GM04503 (cell line): ENCODE measurements at regions not wholly inside any gene's neighbourhood (a gene's known extent, or its start where the extent isn't known, plus 50 kb on each side); places are given as distances from the start of the nearest gene placed in this dataset.
"Not testable (repeated sequence)": the region's sequence is repeated elsewhere in the genome, so short reads cannot be mapped to it uniquely, and the experiment has no call there.

ENCODE experiments used
- DNase-seq: peaks from one replicate; pipeline ENCODE4 v3.0.0-alpha.2; 2012; ENCODE audit warnings: low read depth

DNA sequence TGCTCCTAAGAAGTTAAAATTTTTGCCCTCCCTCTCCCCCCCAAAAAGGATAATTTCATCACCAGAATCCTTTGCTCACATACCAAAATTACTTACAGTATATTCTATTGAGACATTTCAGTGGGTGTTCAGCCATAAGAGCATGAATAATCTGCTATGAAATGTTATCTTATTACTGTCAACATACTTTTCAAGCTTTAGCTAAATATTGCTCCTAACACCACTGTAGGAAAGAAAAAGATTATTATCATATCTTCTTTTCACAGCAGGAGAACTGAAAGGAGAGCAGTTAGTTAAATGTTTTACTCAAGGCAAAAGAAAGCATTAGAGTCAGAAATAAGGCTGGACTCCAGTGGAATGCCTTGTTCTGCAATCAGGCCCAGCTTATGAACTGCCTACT, 231.0 kb upstream of the GYPA start:
- DNase-seq, result no peak

GRCh38 chr4:144374065-144374464, 233.5 kb upstream of the GYPA start:
- DNase-seq, result no peak

DNA sequence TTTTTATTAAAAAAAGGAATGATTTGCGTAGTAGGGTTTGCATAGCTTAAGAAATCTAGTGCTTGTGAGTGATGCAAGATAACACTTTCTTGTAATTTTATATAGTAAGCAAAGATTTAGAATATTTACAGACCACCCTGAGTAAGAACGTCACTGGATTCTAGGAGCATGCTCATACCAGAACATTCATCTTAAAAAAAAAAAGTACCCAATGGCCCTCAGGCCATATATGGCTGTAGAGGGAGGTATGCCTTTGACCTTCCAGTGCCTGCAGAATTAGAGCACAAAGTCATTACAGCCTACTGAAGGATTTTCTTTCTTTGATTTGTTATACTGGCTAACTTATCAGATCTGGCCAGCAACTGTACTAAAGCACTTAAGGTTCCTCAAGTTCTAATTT, 236.3 kb upstream of the GYPA start:
- DNase-seq, result no peak

GRCh38 chr4:144384408-144384807, 243.9 kb upstream of the GYPA start:
- DNase-seq, result no peak

DNA sequence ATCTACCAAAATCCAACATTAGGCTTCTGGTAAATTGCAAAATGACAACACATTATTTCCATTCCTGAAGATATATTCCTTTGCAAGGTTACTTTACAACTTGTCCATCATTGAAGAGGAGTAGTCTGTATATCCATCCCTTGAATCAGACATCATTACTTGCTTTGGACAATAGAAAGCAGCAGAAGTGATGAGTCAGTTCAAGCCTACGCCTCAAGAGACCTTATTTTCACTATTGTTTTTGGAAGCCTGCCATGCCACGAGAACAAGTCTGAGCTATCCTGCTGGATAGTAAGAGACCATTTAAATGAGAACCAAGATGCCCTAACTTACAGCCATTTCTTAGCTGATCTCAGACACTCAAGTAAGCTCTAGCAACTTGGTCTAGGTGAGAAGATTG, 246.0 kb upstream of the HHIP start:
- peak; percentile 0 for DNase-seq

DNA sequence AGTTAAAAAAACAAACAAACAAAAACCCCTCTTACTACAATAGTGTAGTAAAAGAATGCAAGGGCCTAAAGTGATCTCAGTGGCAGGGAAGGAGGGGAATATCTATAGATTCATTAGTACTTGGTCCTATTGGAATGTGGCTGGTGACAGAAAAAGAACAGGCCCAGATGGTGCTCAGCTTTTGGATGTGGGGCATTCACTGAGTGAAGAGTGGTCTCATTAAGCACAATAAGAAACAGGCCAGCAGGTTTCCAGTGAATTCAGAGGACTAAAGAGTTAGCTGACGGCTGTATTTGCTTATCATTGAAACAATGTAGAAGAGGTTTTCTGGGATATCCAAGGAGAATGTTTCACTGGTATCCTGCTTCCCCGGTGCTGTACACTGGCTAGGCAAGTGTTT, 243.8 kb upstream of the HHIP start:
- no peak for DNase-seq

- no peak for DNase-seq
These were observed 243.0 kb upstream of the HHIP start for GRCh38 chr4:144402999-144403398.

DNA sequence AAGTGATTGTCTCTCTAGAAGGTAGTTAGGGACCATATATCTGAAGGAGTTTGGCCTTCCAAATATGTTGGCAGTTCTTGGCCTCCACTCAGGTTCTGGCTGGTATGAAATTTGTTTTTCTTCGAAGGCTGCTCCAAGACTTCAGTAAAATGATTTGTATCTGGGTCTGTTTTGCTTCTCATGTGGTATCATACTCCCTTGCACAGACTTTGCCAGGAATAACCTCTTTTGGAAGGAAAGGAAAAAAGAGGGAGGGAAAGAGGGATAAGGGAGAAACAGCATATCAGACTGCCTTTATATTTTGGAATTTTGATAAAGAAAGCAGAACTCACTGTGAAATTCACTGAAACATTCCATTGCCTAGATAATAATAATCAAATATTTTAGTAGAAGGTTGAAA, 242.1 kb upstream of the HHIP start:
- no peak for DNase-seq

DNA sequence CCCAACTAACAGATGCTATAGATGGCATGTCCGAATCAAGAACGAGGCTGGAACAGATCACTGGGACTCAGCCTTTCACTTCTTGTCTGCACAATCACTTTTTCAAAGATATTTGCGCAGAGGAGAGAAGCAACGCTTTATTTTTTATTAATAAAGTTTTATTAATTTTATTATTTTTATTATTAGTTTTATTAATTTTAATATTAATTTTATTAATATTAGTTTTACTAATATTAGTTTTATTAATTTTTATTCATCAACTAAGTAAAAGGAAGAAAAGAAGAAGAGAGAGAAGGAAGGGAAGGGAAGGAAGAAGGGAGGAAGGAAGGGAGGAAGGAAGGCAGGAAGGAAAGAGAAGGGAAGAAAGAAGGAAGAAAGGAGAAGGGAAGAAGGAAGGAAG, 236.4 kb upstream of the HHIP start:
- no peak for DNase-seq

DNA sequence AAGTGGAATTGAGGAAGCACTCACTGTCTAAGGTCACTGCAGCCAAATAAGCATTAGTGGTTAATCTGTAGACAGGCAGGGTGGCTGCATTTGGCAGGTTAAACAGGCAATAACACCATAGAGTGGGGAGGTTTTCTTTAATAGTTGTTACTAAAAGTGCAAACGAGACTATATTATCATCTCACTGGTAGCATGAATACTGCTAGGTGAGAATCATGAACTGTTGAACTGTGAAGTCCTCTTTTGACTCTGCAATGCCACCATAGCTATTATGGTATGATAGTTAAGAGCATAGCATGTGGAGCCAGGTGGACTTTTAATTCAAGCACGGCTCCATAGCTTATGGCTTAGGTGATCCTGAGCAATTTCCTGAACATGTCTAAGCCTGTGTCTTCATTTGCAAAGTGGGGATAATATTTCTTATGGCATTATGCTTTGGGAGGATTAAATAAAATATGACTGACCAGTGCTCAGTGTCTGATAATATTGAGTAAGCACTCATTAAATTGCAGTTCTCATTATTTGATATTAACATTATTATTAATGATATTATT, 235.6 kb upstream of the HHIP start:
- DNase-seq, result no peak

DNA sequence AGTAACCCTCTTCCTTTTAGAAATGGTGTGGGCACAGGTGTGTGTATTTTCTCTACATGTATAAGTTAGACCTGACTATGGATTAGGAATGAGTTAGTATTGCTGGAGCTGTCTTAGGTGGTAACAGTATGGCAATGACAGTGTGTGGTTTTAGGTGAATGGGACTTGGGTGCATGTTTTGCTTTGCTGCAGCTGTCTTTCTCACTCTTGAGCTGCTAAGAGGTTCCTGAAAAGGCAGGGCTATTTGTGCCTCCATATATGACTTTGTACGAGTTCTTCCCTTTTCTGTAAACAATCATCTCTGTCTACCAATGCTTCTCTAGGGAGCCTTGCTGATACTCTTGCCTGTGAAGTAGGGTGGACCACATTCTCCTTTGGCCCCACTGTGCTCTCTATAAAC, 234.8 kb upstream of the HHIP start:
- DNase-seq, result no peak

GRCh38 chr4:144411700-144412099, 234.3 kb upstream of the HHIP start:
- no peak for DNase-seq

DNA sequence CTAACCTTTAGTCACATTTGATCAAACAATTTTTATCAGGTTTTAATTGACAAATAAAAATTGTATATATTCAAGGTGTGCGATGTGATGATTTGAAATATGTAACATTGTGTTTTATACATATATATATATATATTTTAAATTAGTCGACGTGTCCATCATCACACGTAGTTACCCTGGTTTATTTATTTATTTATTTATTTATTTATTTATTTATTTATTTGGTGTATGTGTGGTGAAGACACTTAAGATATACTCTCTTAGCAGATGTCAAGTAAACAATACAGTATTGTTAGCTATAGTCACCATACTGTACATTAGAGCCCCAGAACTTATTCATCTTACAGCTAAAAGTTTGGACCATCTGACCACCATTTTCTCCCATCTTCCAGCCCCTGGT, 224.9 kb upstream of the HHIP start:
- DNase-seq, result no peak

DNA sequence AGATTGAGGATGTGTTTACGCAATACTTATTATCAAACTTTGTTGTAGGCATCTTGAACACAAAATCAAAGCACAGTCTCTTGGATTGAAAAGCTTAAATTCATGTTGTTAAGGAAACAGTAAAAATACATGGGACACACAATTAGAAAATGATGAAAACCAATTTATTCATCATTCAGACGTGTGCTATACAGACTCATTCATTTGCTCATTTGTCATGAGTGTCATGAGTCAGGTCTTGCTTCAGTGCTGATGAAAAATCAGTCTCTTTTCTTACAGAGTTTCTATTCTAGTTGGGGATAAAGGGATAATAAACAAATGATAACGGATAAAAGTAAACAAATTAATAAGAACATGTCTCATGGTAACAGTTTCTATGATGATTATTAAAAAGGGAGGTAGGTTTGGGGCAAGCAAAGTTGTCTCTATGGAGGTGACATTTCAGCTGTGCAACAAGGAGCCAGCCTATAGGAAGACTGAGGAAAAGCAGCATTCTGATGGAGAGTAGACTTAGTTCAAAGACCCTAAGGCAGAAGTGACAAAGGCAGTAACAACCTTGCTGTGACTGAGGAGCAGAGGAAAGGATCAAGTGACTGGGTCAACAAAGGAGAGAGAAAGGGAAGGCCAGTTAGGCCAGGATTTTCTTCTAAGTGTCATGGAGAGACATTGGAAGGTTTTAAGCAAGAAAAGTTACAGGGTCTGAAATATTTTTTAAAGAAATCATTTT, 224.0 kb upstream of the HHIP start:
- DNase-seq, result no peak

- no peak for DNase-seq
These were observed 222.0 kb upstream of the HHIP start for GRCh38 chr4:144423930-144424329.

GRCh38 chr4:144426023-144426422, 219.9 kb upstream of the HHIP start:
- not testable (repeated sequence) for DNase-seq

GRCh38 chr4:144442713-144443112, 203.2 kb upstream of the HHIP start:
- no peak for DNase-seq

DNA sequence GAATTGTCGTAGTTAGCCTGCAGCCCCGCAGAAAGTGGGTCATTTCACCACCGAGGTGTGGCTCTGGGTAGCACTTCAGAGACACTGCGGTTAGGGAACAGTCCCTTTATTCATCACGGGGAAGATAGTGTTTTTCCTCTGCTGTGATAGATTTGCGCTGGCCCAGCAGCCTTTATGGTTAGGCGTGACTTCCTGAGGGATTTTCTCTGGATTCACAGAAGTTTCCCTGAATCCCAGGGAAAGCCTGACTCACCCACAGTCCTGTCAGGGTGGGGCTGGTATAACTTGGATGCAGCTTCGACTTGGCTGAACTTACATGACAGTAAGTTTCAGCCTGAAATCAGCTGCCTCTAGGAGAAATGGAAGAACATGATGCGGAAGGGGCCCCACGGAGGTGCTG, 196.3 kb upstream of the HHIP start:
- DNase-seq, result no peak

- no peak for DNase-seq
These were observed 195.4 kb upstream of the HHIP start for GRCh38 chr4:144450526-144450925.

DNA sequence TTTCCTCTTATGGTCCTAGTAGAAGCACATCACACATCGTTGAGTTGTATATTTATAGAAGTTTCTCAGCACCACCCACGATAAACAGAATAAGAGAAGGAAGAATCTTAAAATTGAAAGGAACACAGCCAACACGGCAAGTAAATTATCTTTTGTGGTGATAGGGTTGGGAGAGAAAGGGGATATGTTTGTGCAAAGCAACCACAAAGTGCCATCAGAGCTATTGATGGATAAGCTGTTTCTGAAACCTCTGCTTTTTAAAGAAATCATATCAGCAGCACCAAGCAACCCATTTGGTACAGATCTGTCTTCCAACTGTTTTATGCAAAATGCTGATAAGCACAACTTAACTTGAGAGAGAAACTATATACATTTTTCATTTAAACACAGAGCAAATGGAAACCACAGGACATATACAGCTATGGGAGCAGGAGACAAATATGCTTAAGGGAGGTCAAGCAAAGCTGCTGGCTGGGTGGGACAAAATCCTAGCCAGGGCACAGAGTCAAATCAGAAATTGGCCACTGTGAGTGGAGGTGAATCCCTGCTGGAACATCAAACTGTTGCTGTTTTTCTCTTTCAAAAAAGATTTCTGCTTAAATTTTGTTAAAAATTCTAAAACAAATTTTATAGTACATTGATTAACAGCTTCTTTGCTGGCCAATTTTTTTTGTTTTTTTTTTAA, 194.0 kb upstream of the HHIP start:
- no peak for DNase-seq

- no peak for DNase-seq
These were observed 189.8 kb upstream of the HHIP start for GRCh38 chr4:144456196-144456595.

GRCh38 chr4:144461906-144462305, 184.1 kb upstream of the HHIP start:
- no peak for DNase-seq

DNA sequence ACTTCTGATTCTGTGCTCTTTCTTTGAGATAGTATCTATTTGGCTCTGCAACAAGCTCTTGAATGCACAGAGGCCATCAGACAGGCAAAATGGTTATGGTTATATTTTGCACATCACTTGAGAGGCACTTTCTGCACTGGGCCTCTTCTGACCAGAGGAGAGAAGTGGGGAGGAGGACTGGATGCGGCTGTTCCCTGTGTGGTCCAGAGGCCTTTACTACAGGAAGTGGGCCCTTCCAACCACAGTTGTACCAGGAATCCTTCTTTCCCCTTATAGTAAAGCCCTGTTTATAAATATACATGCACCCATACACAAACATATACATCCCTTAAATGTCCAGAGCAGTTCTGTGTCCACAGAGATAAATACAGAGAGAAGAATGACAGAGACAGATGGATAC, 182.7 kb upstream of the HHIP start:
- DNase-seq, result no peak

DNA sequence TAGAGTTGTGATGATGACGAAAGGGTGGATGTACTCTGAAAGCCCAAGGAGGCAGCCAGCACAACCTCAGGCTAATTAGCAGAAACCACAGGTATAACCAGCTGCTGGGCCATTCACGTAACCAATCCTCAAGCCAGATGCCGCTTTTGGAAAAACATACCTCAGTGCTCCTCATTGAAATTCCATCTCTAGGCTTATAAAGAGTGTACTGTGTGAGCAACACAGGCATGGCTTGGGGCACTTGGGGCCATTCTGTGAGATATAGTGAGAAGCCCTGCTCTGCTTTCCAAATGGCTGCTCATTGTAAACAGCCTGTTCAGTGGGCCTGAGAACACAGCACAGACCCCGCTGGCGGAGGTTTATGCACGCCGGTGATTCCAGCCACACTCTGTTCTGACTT, 182.1 kb upstream of the HHIP start:
- no peak for DNase-seq
